HEK293T (cell line): ENCODE measurements at regions not wholly inside any gene's neighbourhood (a gene's known extent, or its start where the extent isn't known, plus 50 kb on each side); places are given as distances from the start of the nearest gene placed in this dataset.

ENCODE experiments used
- BHLHE40 ChIP-seq: fragments of 450-650 bp; IDR thresholded peaks from 2 replicates; pipeline ENCODE4 v1.6.1; 2016; ENCODE audit warnings: mild to moderate bottlenecking, moderate library complexity, borderline replicate concordance
- ELF4 ChIP-seq: fragments of 450-650 bp; IDR thresholded peaks from 2 replicates; pipeline ENCODE4 v1.6.1; 2017; ENCODE audit warnings: antibody characterized with exemption
- FOXK2 ChIP-seq: fragments of 450-650 bp; IDR thresholded peaks from 2 replicates; pipeline ENCODE4 v1.6.1; 2016; ENCODE audit warnings: mild to moderate bottlenecking
- L3MBTL2 ChIP-seq: fragments of 450-650 bp; conservative IDR thresholded peaks from 2 replicates; pipeline ENCODE4 v1.6.1; 2016; ENCODE audit warnings: mild to moderate bottlenecking
- NFRKB ChIP-seq: fragments of 450-650 bp; IDR thresholded peaks from 2 replicates; pipeline ENCODE4 v1.6.1; 2016; ENCODE audit warnings: mild to moderate bottlenecking, moderate library complexity
- ZNF384 ChIP-seq: fragments of 450-650 bp; IDR thresholded peaks from 2 replicates; pipeline ENCODE4 v1.6.1; 2016

DNA sequence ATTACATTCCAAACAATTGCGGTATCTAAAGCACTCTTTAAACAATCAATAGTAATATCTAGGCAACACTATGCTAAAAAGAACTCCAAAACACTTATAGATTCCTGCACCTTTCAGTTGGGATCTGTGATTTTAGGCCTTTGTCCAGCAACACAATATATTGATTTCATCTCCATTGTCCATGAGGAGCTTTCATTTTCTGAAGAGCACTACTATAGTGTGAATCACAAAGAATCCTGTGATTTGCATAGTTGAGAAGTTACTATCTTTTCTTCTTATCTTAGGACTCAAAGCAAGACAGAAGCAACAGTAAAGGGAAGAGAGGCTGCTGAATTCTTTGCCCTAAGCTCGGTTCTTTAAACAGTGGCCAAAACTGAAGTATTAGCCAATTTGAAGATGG, 846.8 kb downstream of the IPMK start:
- no peak for TF ChIP-seq L3MBTL2
- TF ChIP-seq ELF4 = no peak
- TF ChIP-seq FOXK2 = no peak
- no peak for TF ChIP-seq NFRKB
- no peak for TF ChIP-seq BHLHE40
- no peak for TF ChIP-seq ZNF384
